Ureter (tissue), 1 donor: ENCODE measurements at regions not wholly inside any gene's neighbourhood (a gene's known extent, or its start where the extent isn't known, plus 50 kb on each side); places are given as distances from the start of the nearest gene placed in this dataset.
"Not testable (repeated sequence)": the region's sequence is repeated elsewhere in the genome, so short reads cannot be mapped to it uniquely, and the experiment has no call there.

Source experiments
- DNase-seq: peaks from one replicate; pipeline ENCODE4 v3.0.0-alpha.2; 2020; ENCODE audit warnings: low spot score
- donor health status: DM: yes; HTN: yes; CAD: no.

DNA sequence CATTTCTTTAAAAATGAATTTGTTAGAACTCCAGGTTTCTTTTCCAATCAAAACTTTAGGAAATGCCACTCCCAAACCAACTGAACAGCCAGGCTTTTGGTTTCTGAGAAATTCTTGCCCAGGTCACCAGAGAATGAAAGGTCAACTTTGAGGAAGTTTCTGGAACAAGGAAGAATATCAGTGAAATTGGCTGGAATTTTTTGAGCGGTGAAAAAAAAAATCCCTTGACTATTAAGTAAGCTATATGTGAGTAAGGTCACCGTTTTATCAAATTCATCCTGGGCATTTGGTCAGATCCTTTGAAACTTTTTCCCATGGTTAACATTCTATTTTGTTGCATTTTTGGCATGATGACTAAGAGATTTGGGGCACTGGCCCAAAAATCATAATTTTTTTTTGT lies 469.3 kb downstream of the LTN1 start:
- no peak for DNase-seq

DNA sequence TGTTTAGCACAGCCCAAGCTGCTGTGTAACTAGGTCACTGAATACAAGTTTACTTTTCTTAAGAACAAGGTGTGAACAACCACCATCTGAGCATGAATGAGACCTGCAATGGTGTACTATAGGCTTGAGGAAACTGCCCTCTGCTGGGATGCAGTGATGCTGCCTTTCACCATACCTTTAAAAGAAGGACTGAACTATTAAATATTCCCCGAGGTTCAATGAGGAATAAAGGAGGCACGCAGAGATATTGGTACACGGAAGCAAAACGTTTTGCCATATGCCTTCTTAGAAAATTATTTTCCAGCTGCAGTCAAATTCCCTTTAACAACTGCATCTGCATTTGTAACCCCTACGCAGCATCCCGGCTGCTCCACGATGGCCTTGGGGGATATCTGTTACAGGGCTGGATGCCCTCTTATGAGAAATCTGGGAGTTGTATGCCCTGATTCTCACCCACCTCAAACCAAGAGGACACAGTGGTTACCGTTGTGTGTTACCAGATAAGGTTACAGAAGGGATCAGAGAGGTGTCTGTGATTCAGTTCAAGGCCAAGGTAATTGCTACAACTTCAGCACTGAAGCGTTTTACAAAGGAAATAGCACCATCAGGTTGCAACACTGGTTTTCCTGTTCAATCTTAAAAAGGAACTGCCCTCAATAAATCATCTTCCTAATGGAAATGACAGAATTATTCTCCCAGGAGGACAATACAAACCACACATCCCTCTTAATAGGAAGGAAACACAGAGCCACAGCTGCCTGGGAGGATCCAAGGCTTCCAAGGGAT lies 470.5 kb downstream of the LTN1 start:
- DNase-seq: no peak

DNA sequence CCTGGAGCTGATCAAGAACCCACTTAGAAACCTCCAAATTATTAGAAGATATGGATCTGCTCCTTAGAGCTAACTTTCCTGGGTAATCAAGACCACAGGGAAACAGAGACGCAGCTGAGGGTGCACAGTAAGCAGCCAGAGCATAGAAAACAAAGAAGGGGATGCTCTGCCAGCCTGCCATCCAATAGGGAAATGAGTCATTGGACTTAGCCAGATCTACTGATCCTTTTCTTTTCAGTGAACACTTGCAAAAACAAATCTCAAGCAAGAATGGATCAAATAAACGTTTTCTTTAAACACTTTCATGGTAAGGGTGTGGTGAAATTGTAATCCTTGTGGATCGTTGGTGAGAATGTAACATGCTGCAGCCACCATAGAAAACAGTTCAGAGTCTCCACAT lies 474.0 kb downstream of the LTN1 start:
- DNase-seq: no peak

- peak; percentile 63 for DNase-seq
These were observed 475.6 kb downstream of the LTN1 start for GRCh38 chr21:28516991-28517592.

DNA sequence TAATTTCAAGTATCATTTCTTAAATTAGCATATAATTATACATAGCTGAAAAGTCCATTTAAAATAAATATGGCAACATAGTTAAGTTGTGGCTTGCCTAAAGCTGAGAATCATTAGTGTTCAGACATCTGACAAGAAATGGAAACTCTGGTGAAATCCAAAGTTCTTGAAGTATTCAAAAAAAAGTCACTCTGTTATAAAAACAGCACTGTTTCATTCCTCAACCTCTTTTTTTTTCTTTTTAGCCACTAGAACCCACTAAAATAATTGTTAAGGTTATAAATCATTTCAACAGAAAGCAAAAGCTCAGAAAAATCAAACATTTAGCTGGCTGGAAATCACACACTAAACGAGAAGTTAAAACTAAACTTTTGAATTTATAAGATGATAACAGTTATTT lies 476.7 kb downstream of the LTN1 start:
- DNase-seq: no peak

- no peak for DNase-seq
These were observed 479.2 kb downstream of the LTN1 start for GRCh38 chr21:28513428-28513827.

DNA sequence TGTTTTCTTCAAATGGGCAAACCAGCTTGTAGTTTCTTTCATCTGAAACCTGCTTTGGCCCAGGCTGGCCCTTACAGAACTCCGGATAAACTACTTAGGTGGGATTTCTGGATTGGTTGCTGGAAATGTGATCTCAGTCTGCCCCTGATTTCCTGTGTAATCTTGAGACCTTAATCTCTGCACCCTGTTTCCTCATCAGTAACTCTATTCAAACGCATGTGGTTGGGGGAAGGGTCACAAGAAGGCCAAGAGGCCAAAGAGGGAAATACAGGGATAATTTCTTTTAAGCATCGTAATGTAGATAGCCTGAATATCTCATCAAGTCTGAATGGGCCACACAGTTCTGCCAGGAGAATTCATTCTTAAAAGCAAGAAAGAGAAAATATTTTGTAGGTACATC lies 483.6 kb downstream of the LTN1 start:
- DNase-seq: no peak

- DNase-seq: no peak
These were observed 484.6 kb downstream of the LTN1 start for GRCh38 chr21:28508126-28508525.

DNA sequence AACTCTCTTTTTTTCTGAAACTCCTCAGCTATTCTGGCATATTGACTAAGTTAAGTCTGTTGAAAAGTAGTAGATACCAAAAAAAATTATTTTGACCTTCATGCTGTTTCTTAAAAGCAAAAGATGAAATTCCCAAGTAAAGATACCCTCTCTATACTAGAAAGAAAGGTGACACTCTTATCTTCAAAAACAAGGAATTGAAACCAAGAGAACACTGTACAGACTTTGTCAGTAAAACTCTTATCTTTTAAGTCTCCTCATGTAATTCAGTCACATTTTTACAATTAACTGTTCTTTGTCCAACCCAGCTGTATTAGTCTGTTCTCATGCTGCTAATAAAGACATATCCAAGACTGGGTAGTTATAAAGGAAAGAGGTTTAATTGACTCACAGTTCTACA lies 496.2 kb downstream of the LTN1 start:
- no peak for DNase-seq

DNA sequence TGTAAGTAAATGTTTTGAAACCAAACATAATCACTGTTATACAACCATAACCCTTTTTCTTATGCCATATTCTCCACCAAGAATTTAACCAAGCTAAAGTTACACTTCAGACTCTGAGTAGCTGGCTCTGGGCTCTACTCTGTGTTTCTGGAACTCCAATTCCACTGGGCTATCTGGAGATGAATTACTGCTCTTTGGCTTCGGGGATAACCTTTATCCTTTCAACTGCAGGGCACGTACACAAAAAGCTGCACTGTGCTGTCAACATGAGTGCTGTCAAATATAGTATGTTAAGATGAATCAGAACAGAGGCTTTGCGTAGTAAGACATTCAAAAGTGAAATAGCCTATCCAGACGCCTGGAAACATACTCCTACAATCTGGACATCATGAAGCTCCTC lies 500.6 kb downstream of the LTN1 start:
- no peak for DNase-seq

DNA sequence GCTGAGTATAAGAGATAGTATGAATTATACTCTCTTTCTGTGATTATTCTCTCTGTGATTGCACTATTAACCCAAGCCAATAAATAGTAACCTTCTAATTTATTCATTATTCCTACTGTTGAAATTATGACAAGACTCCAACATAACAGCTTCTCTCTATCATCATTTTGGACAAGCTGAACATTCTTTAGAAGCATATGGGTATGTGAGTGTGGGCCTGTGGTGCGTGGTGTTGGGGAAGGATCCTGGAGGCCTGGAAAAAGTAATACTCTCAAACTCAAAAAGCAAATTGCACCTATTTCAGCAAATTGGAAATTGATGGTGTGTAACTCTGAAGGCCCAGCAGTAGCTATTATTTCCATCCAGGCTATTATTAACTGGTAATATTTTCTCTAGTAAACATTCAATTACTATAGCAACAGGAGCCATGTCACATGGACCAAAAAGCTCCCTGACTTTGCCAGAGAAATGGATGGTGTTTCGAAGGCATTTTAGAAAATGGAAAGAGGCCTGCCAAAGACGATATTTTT lies 502.8 kb downstream of the LTN1 start:
- DNase-seq: no peak

DNA sequence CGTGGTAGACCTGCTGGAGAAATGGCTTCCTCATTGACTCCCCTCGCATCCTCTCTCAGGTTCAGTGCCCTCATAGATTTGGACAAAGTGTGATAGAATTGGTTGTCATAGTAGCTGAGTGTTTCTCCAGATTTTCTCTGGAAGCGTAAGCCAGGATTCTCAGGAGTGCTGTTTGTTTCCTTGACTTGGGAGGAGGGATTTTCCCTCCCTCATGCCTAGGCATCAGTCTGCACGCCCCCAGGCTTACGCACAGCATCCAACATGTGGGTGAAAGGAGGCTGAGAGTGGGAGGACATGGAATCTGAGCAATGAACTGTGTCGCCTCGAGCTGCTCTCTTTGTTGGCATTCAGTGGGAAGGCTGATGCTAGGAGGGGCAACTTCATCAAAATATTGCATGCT lies 503.5 kb downstream of the LTN1 start:
- DNase-seq: no peak

DNA sequence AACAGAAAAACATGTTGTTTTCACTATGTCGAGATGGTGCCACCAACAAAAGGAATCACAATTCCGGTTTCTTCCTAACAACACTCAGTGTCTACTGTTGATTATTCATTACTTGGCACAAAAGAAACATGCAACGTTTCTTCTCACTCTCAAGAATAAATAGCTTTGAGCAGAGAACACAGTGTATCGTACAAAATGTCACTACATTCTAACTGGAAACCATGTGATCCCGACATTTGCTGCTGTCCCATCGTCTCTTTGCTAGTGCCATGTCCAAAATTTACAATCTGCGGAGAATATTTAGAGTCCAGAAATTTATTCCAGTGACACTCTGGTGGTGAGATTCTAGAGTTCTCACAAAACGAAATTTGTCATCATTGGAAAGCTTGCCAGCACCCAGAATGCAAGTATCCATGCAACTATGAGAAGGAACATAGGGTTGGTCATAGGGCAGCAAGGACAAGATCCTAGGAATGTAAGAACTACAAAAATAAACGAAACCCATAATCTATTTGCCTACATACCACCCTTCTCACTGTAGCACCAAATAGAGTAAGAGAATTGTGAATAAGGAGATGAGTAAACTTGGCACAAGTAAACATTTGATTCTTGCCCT lies 505.1 kb downstream of the LTN1 start:
- DNase-seq: no peak

- DNase-seq: no peak
These were observed 507.2 kb downstream of the LTN1 start for GRCh38 chr21:28485301-28486022.

DNA sequence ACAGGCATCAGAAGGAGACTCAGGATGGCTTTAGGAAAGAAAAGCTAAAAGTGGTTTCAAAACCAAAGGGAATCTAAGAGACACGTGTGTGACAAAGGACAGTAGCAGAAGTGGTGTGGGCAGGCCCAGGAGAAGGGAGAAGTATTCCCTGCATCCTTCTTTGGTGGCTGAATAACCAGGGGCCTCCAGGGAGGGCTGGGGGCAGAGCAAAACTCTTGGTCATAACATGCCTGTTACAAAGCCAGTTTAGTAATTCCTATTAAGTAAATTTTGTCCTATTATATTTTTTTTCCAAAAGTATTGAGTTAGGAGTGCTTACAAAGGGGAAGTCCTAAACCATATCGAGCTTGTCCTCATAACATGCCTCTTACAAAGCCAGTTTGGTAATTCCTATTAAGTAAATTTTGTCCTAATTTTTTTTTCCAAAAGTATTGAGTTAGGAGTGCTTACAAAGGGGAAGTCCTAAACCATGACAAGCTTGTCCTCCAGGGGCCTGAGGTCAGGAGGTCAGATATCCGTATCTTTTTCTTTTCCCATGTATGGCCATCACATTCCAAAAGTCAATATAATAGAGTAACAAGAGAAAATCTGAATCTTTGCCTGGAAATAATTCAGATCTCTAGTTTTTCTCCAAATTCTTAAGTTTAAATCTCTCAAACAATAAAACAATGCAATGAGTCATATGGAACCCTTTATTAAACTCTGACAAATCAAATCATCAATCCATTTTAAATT lies 509.2 kb downstream of the LTN1 start:
- DNase-seq: no peak

GRCh38 chr21:28482657-28483056 lies 510.0 kb downstream of the LTN1 start:
- DNase-seq: no peak

- DNase-seq: no peak
These were observed 512.2 kb downstream of the LTN1 start for GRCh38 chr21:28480470-28480869.

- DNase-seq: no peak
These were observed 519.0 kb downstream of the LTN1 start for GRCh38 chr21:28473530-28474220.

- not testable (repeated sequence) for DNase-seq
These were observed 520.1 kb downstream of the LTN1 start for GRCh38 chr21:28472543-28472942.

DNA sequence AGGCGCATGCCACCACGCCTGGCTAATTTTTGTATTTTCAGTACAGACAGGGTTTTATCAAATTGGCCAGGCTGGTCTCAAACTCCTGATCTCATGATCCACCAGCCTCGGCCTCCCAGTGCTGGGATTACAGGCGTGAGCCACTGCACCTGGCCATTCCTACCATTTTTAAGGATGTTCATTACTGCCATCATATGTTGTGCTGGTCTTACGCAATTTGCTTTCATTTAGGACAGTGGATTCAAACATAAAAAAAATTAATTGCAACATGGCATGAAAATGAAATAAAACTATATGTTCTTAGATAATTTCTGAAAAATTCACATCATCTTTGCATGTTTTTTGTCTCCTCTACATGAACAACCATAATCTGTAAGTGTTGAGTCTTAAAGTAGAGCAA lies 527.7 kb downstream of the LTN1 start:
- DNase-seq: no peak

GRCh38 chr21:28464095-28464494 lies 528.6 kb downstream of the LTN1 start:
- DNase-seq: no peak
